C4-2B (cell line): ENCODE measurements at regions not wholly inside any gene's neighbourhood (a gene's known extent, or its start where the extent isn't known, plus 50 kb on each side); places are given as distances from the start of the nearest gene placed in this dataset.

ENCODE experiments used
- ZFX ChIP-seq: fragments of 450-650 bp; IDR thresholded peaks from 2 replicates; pipeline ENCODE4 v1.6.1; 2017
- TF ChIP-seq, protein P1 (sequence below): fragments of 450-650 bp; conservative IDR thresholded peaks from 2 replicates; pipeline ENCODE4 v1.5.1; 2017; ENCODE audit warnings: mild to moderate bottlenecking

DNA sequence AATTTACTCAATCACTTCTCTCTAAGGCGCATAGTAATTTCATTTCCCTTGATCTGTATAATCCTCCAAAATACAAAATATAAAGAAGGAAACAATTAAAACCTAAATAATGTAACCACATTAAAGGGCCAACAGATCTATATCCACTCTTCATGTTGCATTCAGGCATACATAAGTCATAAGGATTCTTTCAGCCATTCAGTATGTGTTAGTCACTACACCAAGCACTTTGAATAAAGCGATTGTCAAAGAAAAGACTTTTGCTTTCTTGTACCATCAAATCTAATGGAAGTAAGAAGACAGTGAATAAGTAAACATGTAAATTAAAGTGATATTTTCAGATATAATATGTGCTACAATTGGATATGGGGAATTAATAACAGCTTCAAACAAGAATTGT lies 569.2 kb upstream of the PTPRD start:
- TF ChIP-seq, protein P1, sequence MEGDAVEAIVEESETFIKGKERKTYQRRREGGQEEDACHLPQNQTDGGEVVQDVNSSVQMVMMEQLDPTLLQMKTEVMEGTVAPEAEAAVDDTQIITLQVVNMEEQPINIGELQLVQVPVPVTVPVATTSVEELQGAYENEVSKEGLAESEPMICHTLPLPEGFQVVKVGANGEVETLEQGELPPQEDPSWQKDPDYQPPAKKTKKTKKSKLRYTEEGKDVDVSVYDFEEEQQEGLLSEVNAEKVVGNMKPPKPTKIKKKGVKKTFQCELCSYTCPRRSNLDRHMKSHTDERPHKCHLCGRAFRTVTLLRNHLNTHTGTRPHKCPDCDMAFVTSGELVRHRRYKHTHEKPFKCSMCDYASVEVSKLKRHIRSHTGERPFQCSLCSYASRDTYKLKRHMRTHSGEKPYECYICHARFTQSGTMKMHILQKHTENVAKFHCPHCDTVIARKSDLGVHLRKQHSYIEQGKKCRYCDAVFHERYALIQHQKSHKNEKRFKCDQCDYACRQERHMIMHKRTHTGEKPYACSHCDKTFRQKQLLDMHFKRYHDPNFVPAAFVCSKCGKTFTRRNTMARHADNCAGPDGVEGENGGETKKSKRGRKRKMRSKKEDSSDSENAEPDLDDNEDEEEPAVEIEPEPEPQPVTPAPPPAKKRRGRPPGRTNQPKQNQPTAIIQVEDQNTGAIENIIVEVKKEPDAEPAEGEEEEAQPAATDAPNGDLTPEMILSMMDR, result no peak
- no peak for TF ChIP-seq ZFX
